ENCODE measurements at regions not wholly inside any gene's neighbourhood (a gene's known extent, or its start where the extent isn't known, plus 50 kb on each side); places are given as distances from the start of the nearest gene placed in this dataset.

DNA sequence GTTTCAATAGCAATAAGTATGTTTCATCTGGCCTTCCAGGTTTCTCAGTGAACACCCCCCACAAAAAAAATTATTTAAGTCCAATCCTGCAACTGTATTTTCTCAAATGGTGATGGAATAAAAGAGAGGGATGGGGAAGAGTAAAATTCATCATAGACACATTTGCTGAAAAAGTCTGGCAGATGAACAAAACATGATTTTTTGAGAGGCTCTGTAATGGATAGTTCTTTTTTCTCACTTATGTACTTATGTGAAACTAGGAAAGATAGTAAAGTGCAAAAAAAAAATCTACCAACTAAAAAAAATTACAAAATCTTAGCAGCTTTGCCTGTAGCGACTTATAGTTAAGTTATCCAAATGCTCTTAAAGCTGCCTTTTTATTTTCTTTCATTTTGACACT, 412.4 kb downstream of the FOXG1 start:
- Histone ChIP-seq H3K4me1 (ENCODE audit: control insufficient read depth, insufficient read depth, low read length) (no peaks in the 10 kb centered on the region), H3K9me3 (ENCODE audit: control insufficient read depth, insufficient read depth, low read depth, low read length) (no peaks in the 10 kb centered on the region), H3K36me3 (ENCODE audit: control insufficient read depth in 2 of 2, insufficient read depth in 1 of 2, low read length in 2 of 2) (no peaks in the 10 kb centered on the region), H3K4me3 (ENCODE audit: low read depth, low read length) (no peak overlapping the region), H3K27ac (ENCODE audit: extremely low read depth, low read depth, low read length) (no peak overlapping the region)
- ChIA-PET POLR2A (no interaction called here), CTCF (no interaction called here)
- TF ChIP-seq ZNF571 (tag by site-specific recombination; IDR thresholded peaks at IDR 0.05) (no peak), ZNF677 (tag by site-specific recombination; IDR thresholded peaks at IDR 0.05) (no peak), ZNF670 (tag by site-specific recombination; IDR thresholded peaks at IDR 0.05; ENCODE audit: low read depth) (no peak), ZFP69B (tag by site-specific recombination; IDR thresholded peaks at IDR 0.05) (no peak), GFI1B (tag by site-specific recombination; IDR thresholded peaks at IDR 0.05) (no peak), ZNF629 (tag by site-specific recombination; IDR thresholded peaks at IDR 0.05) (no peak), ZNF530 (tag by site-specific recombination; IDR thresholded peaks at IDR 0.05; ENCODE audit: low read depth) (no peak), GLIS2 (tag by site-specific recombination; IDR thresholded peaks at IDR 0.05) (no peak)
- TF ChIP-seq, protein P1, sequence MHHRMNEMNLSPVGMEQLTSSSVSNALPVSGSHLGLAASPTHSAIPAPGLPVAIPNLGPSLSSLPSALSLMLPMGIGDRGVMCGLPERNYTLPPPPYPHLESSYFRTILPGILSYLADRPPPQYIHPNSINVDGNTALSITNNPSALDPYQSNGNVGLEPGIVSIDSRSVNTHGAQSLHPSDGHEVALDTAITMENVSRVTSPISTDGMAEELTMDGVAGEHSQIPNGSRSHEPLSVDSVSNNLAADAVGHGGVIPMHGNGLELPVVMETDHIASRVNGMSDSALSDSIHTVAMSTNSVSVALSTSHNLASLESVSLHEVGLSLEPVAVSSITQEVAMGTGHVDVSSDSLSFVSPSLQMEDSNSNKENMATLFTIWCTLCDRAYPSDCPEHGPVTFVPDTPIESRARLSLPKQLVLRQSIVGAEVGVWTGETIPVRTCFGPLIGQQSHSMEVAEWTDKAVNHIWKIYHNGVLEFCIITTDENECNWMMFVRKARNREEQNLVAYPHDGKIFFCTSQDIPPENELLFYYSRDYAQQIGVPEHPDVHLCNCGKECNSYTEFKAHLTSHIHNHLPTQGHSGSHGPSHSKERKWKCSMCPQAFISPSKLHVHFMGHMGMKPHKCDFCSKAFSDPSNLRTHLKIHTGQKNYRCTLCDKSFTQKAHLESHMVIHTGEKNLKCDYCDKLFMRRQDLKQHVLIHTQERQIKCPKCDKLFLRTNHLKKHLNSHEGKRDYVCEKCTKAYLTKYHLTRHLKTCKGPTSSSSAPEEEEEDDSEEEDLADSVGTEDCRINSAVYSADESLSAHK (tag by site-specific recombination; IDR thresholded peaks at IDR 0.05): no peak

DNA sequence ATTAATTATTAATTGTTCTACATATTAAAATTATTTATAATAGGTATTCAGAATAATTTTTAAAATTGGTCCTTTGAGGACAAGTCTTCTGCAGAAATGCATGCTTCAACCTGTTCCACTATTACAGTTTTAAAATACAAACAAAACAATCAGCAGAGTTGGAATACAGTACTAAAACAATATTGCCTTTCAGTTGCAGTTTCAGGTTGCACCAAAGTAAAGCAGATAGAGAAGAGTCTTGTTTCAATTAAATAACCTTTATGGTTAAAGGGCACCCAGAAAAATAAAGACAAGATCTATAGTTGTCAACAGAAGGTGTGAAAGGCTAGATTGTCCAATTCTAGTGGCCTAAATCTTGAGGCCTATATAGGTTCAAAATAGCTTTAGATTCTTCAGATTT, 424.5 kb downstream of the FOXG1 start:
- Histone ChIP-seq H3K9me3 (ENCODE audit: control insufficient read depth, insufficient read depth, low read depth, low read length) (no peaks in the 10 kb centered on the region), H3K36me3 (ENCODE audit: control insufficient read depth in 2 of 2, insufficient read depth in 1 of 2, low read length in 2 of 2) (no peaks in the 10 kb centered on the region), H3K4me3 (ENCODE audit: low read depth, low read length) (no peak overlapping the region), H3K27ac (ENCODE audit: extremely low read depth, low read depth, low read length) (no peak overlapping the region), H3K4me1 (ENCODE audit: control insufficient read depth, insufficient read depth, low read length) (no peaks in the 10 kb centered on the region)
- ChIA-PET CTCF (no interaction called here), POLR2A (no interaction called here)
- TF ChIP-seq, protein P2, sequence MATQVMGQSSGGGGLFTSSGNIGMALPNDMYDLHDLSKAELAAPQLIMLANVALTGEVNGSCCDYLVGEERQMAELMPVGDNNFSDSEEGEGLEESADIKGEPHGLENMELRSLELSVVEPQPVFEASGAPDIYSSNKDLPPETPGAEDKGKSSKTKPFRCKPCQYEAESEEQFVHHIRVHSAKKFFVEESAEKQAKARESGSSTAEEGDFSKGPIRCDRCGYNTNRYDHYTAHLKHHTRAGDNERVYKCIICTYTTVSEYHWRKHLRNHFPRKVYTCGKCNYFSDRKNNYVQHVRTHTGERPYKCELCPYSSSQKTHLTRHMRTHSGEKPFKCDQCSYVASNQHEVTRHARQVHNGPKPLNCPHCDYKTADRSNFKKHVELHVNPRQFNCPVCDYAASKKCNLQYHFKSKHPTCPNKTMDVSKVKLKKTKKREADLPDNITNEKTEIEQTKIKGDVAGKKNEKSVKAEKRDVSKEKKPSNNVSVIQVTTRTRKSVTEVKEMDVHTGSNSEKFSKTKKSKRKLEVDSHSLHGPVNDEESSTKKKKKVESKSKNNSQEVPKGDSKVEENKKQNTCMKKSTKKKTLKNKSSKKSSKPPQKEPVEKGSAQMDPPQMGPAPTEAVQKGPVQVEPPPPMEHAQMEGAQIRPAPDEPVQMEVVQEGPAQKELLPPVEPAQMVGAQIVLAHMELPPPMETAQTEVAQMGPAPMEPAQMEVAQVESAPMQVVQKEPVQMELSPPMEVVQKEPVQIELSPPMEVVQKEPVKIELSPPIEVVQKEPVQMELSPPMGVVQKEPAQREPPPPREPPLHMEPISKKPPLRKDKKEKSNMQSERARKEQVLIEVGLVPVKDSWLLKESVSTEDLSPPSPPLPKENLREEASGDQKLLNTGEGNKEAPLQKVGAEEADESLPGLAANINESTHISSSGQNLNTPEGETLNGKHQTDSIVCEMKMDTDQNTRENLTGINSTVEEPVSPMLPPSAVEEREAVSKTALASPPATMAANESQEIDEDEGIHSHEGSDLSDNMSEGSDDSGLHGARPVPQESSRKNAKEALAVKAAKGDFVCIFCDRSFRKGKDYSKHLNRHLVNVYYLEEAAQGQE (tag by site-specific recombination; IDR thresholded peaks at IDR 0.05): no peak
- TF ChIP-seq, protein P3, sequence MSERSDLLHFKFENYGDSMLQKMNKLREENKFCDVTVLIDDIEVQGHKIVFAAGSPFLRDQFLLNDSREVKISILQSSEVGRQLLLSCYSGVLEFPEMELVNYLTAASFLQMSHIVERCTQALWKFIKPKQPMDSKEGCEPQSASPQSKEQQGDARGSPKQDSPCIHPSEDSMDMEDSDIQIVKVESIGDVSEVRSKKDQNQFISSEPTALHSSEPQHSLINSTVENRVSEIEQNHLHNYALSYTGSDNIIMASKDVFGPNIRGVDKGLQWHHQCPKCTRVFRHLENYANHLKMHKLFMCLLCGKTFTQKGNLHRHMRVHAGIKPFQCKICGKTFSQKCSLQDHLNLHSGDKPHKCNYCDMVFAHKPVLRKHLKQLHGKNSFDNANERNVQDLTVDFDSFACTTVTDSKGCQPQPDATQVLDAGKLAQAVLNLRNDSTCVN (tag by site-specific recombination; optimal IDR thresholded peaks at IDR 0.05): no peak
- no peak for TF ChIP-seq ZNF10 (tag by site-specific recombination; IDR thresholded peaks at IDR 0.05)
- no peak for TF ChIP-seq ZNF596 (tag by site-specific recombination; IDR thresholded peaks at IDR 0.05)
- TF ChIP-seq MZF1 (tag by site-specific recombination; IDR thresholded peaks at IDR 0.05; ENCODE audit: borderline replicate concordance): no peak
- TF ChIP-seq, protein P4, sequence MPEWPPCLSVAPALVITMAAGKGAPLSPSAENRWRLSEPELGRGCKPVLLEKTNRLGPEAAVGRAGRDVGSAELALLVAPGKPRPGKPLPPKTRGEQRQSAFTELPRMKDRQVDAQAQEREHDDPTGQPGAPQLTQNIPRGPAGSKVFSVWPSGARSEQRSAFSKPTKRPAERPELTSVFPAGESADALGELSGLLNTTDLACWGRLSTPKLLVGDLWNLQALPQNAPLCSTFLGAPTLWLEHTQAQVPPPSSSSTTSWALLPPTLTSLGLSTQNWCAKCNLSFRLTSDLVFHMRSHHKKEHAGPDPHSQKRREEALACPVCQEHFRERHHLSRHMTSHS (tag by site-specific recombination; IDR thresholded peaks at IDR 0.05): no peak
- TF ChIP-seq ZNF23 (tag by site-specific recombination; IDR thresholded peaks at IDR 0.05; ENCODE audit: borderline replicate concordance): no peak
- TF ChIP-seq, protein P5, sequence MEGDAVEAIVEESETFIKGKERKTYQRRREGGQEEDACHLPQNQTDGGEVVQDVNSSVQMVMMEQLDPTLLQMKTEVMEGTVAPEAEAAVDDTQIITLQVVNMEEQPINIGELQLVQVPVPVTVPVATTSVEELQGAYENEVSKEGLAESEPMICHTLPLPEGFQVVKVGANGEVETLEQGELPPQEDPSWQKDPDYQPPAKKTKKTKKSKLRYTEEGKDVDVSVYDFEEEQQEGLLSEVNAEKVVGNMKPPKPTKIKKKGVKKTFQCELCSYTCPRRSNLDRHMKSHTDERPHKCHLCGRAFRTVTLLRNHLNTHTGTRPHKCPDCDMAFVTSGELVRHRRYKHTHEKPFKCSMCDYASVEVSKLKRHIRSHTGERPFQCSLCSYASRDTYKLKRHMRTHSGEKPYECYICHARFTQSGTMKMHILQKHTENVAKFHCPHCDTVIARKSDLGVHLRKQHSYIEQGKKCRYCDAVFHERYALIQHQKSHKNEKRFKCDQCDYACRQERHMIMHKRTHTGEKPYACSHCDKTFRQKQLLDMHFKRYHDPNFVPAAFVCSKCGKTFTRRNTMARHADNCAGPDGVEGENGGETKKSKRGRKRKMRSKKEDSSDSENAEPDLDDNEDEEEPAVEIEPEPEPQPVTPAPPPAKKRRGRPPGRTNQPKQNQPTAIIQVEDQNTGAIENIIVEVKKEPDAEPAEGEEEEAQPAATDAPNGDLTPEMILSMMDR (tag by site-specific recombination; IDR thresholded peaks at IDR 0.05): no peak
- no peak for TF ChIP-seq ZNF274 (IDR thresholded peaks at IDR 0.05; ENCODE audit: low read length)
- no peak for TF ChIP-seq ZNF274 (tag by site-specific recombination; IDR thresholded peaks at IDR 0.05; ENCODE audit: borderline replicate concordance)
- TF ChIP-seq KLF10 (tag by site-specific recombination; IDR thresholded peaks at IDR 0.05): no peak
- TF ChIP-seq ZNF37A (tag by site-specific recombination; IDR thresholded peaks at IDR 0.05): no peak
